ENCODE measurements at regions not wholly inside any gene's neighbourhood (a gene's known extent, or its start where the extent isn't known, plus 50 kb on each side); places are given as distances from the start of the nearest gene placed in this dataset.

DNA sequence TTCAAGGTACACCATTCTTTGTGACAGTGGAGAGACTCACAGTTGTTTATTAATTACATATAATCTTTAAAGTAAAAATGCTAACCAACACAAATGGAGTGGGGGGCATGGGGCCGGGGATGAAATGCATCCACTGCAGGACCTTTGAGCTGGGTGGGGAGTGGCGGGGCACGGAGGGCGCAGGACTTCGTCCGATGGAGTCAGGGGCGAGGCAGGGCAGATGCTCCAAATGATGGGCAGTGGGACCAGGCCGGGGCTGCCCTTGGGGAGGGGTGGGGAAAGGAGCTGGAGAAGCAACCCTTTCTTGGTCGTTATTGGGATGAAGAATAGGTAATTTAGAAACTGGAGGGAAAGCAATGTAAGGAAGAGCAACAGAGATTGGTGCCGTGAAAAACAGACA, 220.0 kb downstream of the TEX29 start:
- no peak for TF ChIP-seq POLR2A (IDR thresholded peaks at IDR 0.05)
- TF ChIP-seq, protein P1, sequence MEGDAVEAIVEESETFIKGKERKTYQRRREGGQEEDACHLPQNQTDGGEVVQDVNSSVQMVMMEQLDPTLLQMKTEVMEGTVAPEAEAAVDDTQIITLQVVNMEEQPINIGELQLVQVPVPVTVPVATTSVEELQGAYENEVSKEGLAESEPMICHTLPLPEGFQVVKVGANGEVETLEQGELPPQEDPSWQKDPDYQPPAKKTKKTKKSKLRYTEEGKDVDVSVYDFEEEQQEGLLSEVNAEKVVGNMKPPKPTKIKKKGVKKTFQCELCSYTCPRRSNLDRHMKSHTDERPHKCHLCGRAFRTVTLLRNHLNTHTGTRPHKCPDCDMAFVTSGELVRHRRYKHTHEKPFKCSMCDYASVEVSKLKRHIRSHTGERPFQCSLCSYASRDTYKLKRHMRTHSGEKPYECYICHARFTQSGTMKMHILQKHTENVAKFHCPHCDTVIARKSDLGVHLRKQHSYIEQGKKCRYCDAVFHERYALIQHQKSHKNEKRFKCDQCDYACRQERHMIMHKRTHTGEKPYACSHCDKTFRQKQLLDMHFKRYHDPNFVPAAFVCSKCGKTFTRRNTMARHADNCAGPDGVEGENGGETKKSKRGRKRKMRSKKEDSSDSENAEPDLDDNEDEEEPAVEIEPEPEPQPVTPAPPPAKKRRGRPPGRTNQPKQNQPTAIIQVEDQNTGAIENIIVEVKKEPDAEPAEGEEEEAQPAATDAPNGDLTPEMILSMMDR (IDR thresholded peaks at IDR 0.05): no peak

Data from body of pancreas (tissue), 4 donors.